ENCODE measurements at regions not wholly inside any gene's neighbourhood (a gene's known extent, or its start where the extent isn't known, plus 50 kb on each side); places are given as distances from the start of the nearest gene placed in this dataset.
"Not testable (repeated sequence)": the region's sequence is repeated elsewhere in the genome, so short reads cannot be mapped to it uniquely, and the experiment has no call there.

- DNase-seq (ENCODE audit: low spot score) = not testable (repeated sequence)
These were observed 167.2 kb downstream of the BCL2L11 start for GRCh38 chr2:111287646-111288568.

- DNase-seq (ENCODE audit: low spot score) = not testable (repeated sequence)
These were observed 169.7 kb downstream of the BCL2L11 start for GRCh38 chr2:111290370-111290769.

GRCh38 chr2:111291566-111291965 is 170.9 kb downstream of the BCL2L11 start:
- not testable (repeated sequence) for DNase-seq (ENCODE audit: low spot score)

- DNase-seq (ENCODE audit: low spot score) = not testable (repeated sequence)
These were observed 171.7 kb downstream of the BCL2L11 start for GRCh38 chr2:111292232-111292968.

GRCh38 chr2:111294699-111295098 is 174.0 kb downstream of the BCL2L11 start:
- not testable (repeated sequence) for DNase-seq (ENCODE audit: low spot score)

GRCh38 chr2:111296122-111296804 is 175.5 kb downstream of the BCL2L11 start:
- not testable (repeated sequence) for DNase-seq (ENCODE audit: low spot score)

GRCh38 chr2:111297128-111297527 is 176.4 kb downstream of the BCL2L11 start:
- not testable (repeated sequence) for DNase-seq (ENCODE audit: low spot score)

GRCh38 chr2:111298927-111299326 is 178.2 kb downstream of the BCL2L11 start:
- not testable (repeated sequence) for DNase-seq (ENCODE audit: low spot score)

- not testable (repeated sequence) for DNase-seq (ENCODE audit: low spot score)
These were observed 178.9 kb downstream of the BCL2L11 start for GRCh38 chr2:111299635-111300034.

GRCh38 chr2:111301677-111302076 is 181.0 kb downstream of the BCL2L11 start:
- not testable (repeated sequence) for DNase-seq (ENCODE audit: low spot score)

- not testable (repeated sequence) for DNase-seq (ENCODE audit: low spot score)
These were observed 181.9 kb downstream of the BCL2L11 start for GRCh38 chr2:111302397-111303218.

GRCh38 chr2:111307302-111307701 is 186.6 kb downstream of the BCL2L11 start:
- peak; percentile 41 for DNase-seq (ENCODE audit: low spot score)

GRCh38 chr2:111309231-111310075 is 188.7 kb downstream of the BCL2L11 start:
- DNase-seq (ENCODE audit: low spot score) = not testable (repeated sequence)

- DNase-seq (ENCODE audit: low spot score) = not testable (repeated sequence)
These were observed 189.7 kb downstream of the BCL2L11 start for GRCh38 chr2:111310395-111310794.

- not testable (repeated sequence) for DNase-seq (ENCODE audit: low spot score)
These were observed 190.9 kb downstream of the BCL2L11 start for GRCh38 chr2:111311568-111311967.

- DNase-seq (ENCODE audit: low spot score) = peak; percentile 59
These were observed 192.3 kb downstream of the BCL2L11 start for GRCh38 chr2:111312897-111313607.

GRCh38 chr2:111313711-111314110 is 193.0 kb downstream of the BCL2L11 start:
- not testable (repeated sequence) for DNase-seq (ENCODE audit: low spot score)

- not testable (repeated sequence) for DNase-seq (ENCODE audit: low spot score)
These were observed 194.6 kb downstream of the BCL2L11 start for GRCh38 chr2:111315188-111315917.

- DNase-seq (ENCODE audit: low spot score) = not testable (repeated sequence)
These were observed 195.6 kb downstream of the BCL2L11 start for GRCh38 chr2:111316221-111316741.
